SU-DHL-6 (cell line): ENCODE measurements at regions not wholly inside any gene's neighbourhood (a gene's known extent, or its start where the extent isn't known, plus 50 kb on each side); places are given as distances from the start of the nearest gene placed in this dataset.

ENCODE experiments used
- EZH2phosphoT487 ChIP-seq: fragments of 200-600 bp; sonication (generic), shearing (Covaris generic); conservative IDR thresholded peaks from 2 replicates; pipeline ENCODE4 v1.6.1; 2018; ENCODE audit warnings: mild to moderate bottlenecking, antibody characterized with exemption, low read length, moderate library complexity, mixed read lengths
- TF ChIP-seq, protein P1 (sequence below): fragments of 200-600 bp; sonication (generic); IDR thresholded peaks from one replicate; pipeline ENCODE4 v1.5.1; 2017; ENCODE audit warnings: antibody characterized with exemption, mild to moderate bottlenecking, low read length, moderate library complexity; ENCODE audit not compliant: insufficient read depth, poor library complexity, severe bottlenecking

DNA sequence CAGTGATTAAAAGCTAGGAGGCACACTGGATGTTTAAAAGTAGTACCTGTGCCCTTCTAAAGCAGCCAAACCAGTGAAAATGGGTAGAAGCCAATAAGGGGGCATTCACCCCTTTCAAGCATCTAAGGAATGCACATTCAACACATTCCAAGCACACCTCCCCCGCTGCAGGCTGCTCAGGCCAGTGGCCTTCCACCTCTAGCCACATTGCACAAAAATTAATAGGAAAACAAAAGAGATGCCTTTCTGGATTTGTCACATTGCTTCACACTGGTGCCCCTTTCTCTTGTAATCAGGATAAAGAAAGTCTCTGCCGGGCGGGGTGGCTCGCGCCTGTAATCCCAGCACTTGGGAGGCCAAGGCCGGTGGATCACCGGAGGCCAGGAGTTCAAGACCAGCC lies 834.0 kb downstream of the USP25 start:
- TF ChIP-seq, protein P1, sequence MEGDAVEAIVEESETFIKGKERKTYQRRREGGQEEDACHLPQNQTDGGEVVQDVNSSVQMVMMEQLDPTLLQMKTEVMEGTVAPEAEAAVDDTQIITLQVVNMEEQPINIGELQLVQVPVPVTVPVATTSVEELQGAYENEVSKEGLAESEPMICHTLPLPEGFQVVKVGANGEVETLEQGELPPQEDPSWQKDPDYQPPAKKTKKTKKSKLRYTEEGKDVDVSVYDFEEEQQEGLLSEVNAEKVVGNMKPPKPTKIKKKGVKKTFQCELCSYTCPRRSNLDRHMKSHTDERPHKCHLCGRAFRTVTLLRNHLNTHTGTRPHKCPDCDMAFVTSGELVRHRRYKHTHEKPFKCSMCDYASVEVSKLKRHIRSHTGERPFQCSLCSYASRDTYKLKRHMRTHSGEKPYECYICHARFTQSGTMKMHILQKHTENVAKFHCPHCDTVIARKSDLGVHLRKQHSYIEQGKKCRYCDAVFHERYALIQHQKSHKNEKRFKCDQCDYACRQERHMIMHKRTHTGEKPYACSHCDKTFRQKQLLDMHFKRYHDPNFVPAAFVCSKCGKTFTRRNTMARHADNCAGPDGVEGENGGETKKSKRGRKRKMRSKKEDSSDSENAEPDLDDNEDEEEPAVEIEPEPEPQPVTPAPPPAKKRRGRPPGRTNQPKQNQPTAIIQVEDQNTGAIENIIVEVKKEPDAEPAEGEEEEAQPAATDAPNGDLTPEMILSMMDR, result no peak
- TF ChIP-seq EZH2phosphoT487, result no peak
